ENCODE measurements at regions not wholly inside any gene's neighbourhood (a gene's known extent, or its start where the extent isn't known, plus 50 kb on each side); places are given as distances from the start of the nearest gene placed in this dataset.

DNA sequence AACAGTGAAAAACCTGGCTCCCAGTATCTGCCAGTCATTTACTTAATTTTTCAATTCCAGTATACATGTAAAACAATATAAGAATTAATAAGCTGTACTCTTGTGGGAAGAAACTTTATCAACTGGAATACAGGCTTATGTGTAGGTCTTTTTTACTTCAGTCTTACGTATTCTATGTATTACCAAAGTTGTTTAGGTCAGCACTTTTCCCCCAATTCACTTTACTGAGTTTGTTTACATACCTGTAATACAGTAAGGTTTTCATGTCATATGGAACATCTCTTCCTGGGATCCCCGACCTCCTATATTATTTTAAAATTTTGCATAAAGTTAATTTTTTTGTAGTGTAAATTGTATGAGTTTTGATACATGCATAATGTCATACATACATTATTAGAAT, 181.8 kb upstream of the OLFM3 start:
- POLR2A ChIA-PET, result no interaction called here
- no peak for FAIRE-seq
- CTCF ChIA-PET (ENCODE audit: low intra/inter-chr PET ratio, low total read pairs), result no interaction called here
- no peak for DNase-seq (ENCODE audit: low spot score)
- in situ Hi-C loops (cut with HindIII; ENCODE audit: extremely low pct_ligation_motif_present, low pct_unique_long_range_greater_than_20kb), result no loop called here
- Histone ChIP-seq H3K27ac (ENCODE audit: extremely low read length, insufficient read depth, low read length) (no peak overlapping the region), H3K4me3 (replicated peaks in 1 of 3; ENCODE audit: insufficient read depth in 1 of 3, low read depth in 2 of 3, low read length in 3 of 3) (no peak overlapping the region), H3K79me2 (ENCODE audit: insufficient read depth, low read length) (no peaks in the 10 kb centered on the region), H3K9ac (ENCODE audit: insufficient read depth, low read depth, low read length) (no peak overlapping the region), H3K36me3 (replicated peaks in 1 of 2; ENCODE audit: control insufficient read depth in 1 of 2, insufficient read depth in 2 of 2, low read length in 2 of 2) (no peaks in the 10 kb centered on the region), H3K4me1 (ENCODE audit: insufficient read depth, low read length) (no peaks in the 10 kb centered on the region), H4K20me1 (ENCODE audit: insufficient read depth, low read length) (no peaks in the 10 kb centered on the region), H3K9me3 (ENCODE audit: low read length) (no peaks in the 10 kb centered on the region), H3K4me2 (ENCODE audit: low read depth, low read length) (no peak overlapping the region), H2AFZ (ENCODE audit: low read length) (no peak overlapping the region), H3K27me3 (ENCODE audit: control insufficient read depth in 1 of 2, insufficient read depth in 2 of 2, low read length in 2 of 2) (no peaks in the 10 kb centered on the region)
- no peak for ATAC-seq
- no TSS peak for BruUV-seq (replicated peaks)
- peak; percentile 92 for TF ChIP-seq MAFF (IDR thresholded peaks at IDR 0.05; ENCODE audit: low read depth, low read length)
- peak; percentile 87 to 96 for TF ChIP-seq MAFK (conservative IDR thresholded peaks at IDR 0.05 in 1 of 2, IDR thresholded peaks at IDR 0.05 in 1 of 2; ENCODE audit: low read length in 2 of 2)
- TF ChIP-seq, protein P1, sequence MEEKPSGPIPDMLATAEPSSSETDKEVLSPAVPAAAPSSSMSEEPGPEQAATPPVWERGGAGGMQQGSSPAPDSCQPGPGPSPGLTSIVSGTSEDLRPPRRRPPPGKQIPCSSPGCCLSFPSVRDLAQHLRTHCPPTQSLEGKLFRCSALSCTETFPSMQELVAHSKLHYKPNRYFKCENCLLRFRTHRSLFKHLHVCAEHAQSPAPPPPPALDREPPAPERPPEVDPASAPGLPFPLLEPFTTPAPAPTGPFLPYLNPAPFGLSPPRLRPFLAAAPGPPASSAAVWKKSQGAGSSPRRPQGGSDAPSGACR (CRISPR knock-in tag; IDR thresholded peaks at IDR 0.05), result no peak
- 7% methylated on average over 2 of the region's 2 CpGs for WGBS (ENCODE audit: low lambda C conversion rate)
- intact Hi-C loops (cut with micrococcal nuclease; ENCODE audit: unreplicated experiment), result no loop called here

DNA sequence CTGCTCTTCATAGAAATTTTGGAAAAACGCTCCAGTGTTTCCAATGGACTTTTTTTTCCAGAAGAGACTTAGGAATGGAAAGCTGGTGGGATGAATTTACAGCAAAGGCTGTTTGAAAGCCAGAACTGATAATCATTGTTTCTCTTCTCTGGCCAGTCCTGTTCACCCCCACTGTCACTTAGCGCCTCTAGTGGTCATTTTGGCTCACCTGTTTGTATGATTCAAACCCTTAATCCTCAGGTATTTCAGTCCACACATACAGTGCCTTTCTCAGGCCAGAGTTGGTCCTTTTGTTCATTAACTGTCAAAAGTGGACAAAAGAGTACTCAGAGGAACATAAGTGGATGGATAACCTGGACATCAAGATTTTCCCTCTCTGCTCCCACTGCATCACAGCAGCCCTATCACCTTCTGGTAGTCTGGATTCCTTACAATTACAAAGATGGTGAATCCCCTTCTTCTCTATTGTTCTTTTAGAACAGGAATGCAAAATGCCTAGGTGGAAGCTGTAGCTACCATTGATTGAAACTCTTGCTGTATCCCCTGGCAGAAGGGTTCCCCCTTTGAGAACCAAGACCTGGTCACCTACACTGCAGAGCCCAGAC, 177.6 kb upstream of the OLFM3 start:
- WGBS (ENCODE audit: low lambda C conversion rate), result 0% methylated on average over 2 of the region's 2 CpGs
- no peaks in the 10 kb centered on the region for H3K27me3 ChIP-seq (ENCODE audit: control insufficient read depth in 1 of 2, insufficient read depth in 2 of 2, low read length in 2 of 2)
- H3K36me3 ChIP-seq (replicated peaks in 1 of 2; ENCODE audit: control insufficient read depth in 1 of 2, insufficient read depth in 2 of 2, low read length in 2 of 2), result no peaks in the 10 kb centered on the region
- intact Hi-C loops (cut with micrococcal nuclease; ENCODE audit: unreplicated experiment), result no loop called here
- FAIRE-seq (no peak), ATAC-seq (peak; percentile 66), DNase-seq (ENCODE audit: low spot score) (peak; percentile 3)
- no peaks in the 10 kb centered on the region for H3K4me1 ChIP-seq (ENCODE audit: insufficient read depth, low read length)
- H3K9me3 ChIP-seq (ENCODE audit: low read length), result no peaks in the 10 kb centered on the region
- no peak overlapping the region for H2AFZ ChIP-seq (ENCODE audit: low read length)
- POLR2A ChIA-PET, result no interaction called here
- no peaks in the 10 kb centered on the region for H3K79me2 ChIP-seq (ENCODE audit: insufficient read depth, low read length)
- no peak overlapping the region for H3K27ac ChIP-seq (ENCODE audit: extremely low read length, insufficient read depth, low read length)
- no peak overlapping the region for H3K4me3 ChIP-seq (replicated peaks in 1 of 3; ENCODE audit: insufficient read depth in 1 of 3, low read depth in 2 of 3, low read length in 3 of 3)
- H4K20me1 ChIP-seq (ENCODE audit: insufficient read depth, low read length), result no peaks in the 10 kb centered on the region
- in situ Hi-C loops (cut with HindIII; ENCODE audit: extremely low pct_ligation_motif_present, low pct_unique_long_range_greater_than_20kb), result no loop called here
- H3K9ac ChIP-seq (ENCODE audit: insufficient read depth, low read depth, low read length), result no peak overlapping the region
- CTCF ChIA-PET (ENCODE audit: low intra/inter-chr PET ratio, low total read pairs), result no interaction called here
- BruUV-seq (replicated peaks), result no TSS peak
- no peak overlapping the region for H3K4me2 ChIP-seq (ENCODE audit: low read depth, low read length)
- TF ChIP-seq SP2 (CRISPR knock-in tag; IDR thresholded peaks at IDR 0.05), result no peak
- TF ChIP-seq SCMH1 (CRISPR knock-in tag; IDR thresholded peaks at IDR 0.05; ENCODE audit: borderline replicate concordance), result no peak
- no peak for TF ChIP-seq POLR2A (IDR thresholded peaks at IDR 0.05; ENCODE audit: insufficient read depth in 1 of 2, low read depth in 2 of 2, low read length in 2 of 2)
- TF ChIP-seq POLR2AphosphoS2 (IDR thresholded peaks at IDR 0.05; ENCODE audit: low read depth, low read length), result no peak
- TF ChIP-seq, protein P2, sequence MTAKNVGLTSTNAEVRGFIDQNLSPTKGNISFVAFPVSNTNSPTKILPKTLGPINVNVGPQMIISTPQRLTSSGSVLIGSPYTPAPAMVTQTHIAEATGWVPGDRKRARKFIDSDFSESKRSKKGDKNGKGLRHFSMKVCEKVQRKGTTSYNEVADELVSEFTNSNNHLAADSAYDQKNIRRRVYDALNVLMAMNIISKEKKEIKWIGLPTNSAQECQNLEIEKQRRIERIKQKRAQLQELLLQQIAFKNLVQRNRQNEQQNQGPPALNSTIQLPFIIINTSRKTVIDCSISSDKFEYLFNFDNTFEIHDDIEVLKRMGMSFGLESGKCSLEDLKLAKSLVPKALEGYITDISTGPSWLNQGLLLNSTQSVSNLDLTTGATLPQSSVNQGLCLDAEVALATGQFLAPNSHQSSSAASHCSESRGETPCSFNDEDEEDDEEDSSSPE (CRISPR knock-in tag; IDR thresholded peaks at IDR 0.05), result no peak
- TF ChIP-seq, protein P3, sequence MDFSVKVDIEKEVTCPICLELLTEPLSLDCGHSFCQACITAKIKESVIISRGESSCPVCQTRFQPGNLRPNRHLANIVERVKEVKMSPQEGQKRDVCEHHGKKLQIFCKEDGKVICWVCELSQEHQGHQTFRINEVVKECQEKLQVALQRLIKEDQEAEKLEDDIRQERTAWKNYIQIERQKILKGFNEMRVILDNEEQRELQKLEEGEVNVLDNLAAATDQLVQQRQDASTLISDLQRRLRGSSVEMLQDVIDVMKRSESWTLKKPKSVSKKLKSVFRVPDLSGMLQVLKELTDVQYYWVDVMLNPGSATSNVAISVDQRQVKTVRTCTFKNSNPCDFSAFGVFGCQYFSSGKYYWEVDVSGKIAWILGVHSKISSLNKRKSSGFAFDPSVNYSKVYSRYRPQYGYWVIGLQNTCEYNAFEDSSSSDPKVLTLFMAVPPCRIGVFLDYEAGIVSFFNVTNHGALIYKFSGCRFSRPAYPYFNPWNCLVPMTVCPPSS (IDR thresholded peaks at IDR 0.05), result no peak
- TF ChIP-seq, protein P4, sequence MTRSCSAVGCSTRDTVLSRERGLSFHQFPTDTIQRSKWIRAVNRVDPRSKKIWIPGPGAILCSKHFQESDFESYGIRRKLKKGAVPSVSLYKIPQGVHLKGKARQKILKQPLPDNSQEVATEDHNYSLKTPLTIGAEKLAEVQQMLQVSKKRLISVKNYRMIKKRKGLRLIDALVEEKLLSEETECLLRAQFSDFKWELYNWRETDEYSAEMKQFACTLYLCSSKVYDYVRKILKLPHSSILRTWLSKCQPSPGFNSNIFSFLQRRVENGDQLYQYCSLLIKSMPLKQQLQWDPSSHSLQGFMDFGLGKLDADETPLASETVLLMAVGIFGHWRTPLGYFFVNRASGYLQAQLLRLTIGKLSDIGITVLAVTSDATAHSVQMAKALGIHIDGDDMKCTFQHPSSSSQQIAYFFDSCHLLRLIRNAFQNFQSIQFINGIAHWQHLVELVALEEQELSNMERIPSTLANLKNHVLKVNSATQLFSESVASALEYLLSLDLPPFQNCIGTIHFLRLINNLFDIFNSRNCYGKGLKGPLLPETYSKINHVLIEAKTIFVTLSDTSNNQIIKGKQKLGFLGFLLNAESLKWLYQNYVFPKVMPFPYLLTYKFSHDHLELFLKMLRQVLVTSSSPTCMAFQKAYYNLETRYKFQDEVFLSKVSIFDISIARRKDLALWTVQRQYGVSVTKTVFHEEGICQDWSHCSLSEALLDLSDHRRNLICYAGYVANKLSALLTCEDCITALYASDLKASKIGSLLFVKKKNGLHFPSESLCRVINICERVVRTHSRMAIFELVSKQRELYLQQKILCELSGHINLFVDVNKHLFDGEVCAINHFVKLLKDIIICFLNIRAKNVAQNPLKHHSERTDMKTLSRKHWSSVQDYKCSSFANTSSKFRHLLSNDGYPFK (CRISPR knock-in tag; IDR thresholded peaks at IDR 0.05; ENCODE audit: borderline replicate concordance), result no peak
- no peak for TF ChIP-seq ZNF7 (CRISPR knock-in tag; IDR thresholded peaks at IDR 0.05)
- TF ChIP-seq SSRP1 (CRISPR knock-in tag; IDR thresholded peaks at IDR 0.05), result no peak
